Esophagus squamous epithelium (tissue), 4 donors: ENCODE measurements at regions not wholly inside any gene's neighbourhood (a gene's known extent, or its start where the extent isn't known, plus 50 kb on each side); places are given as distances from the start of the nearest gene placed in this dataset.

Source experiments
- CTCF ChIP-seq, 6 experiments: fragments of 450-650 bp in 4 of 6; fragments of 200-600 bp in 2 of 6; sonication (generic) in 2 of 6; IDR thresholded peaks; one replicate each; pipeline ENCODE4 v1.5.1; 2016 to 2019; ENCODE audit warnings: antibody characterized with exemption in 6 of 6, mild to moderate bottlenecking in 4 of 6, moderate library complexity in 4 of 6
- POLR2A ChIP-seq, 4 donors: fragments of 450-650 bp; IDR thresholded peaks; one replicate each; pipeline ENCODE4 v1.6.1; 2017; ENCODE audit warnings: antibody characterized with exemption in 4 of 4, mild to moderate bottlenecking in 4 of 4, moderate library complexity in 3 of 4

GRCh38 chr5:173823721-173824567 is 64.2 kb upstream of the CPEB4 start:
- TF ChIP-seq CTCF (IDR thresholded peaks at IDR 0.05), result no peak
- TF ChIP-seq POLR2A (IDR thresholded peaks at IDR 0.05), result no peak
